ENCODE measurements at regions not wholly inside any gene's neighbourhood (a gene's known extent, or its start where the extent isn't known, plus 50 kb on each side); places are given as distances from the start of the nearest gene placed in this dataset.

GRCh38 chr1:34322969-34323368 is 146.3 kb downstream of the C1orf94 start:
- H3K27ac ChIP-seq: no peak overlapping the region
- TF ChIP-seq ZFX (IDR thresholded peaks at IDR 0.05; ENCODE audit: borderline replicate concordance): no peak
- no peak for TF ChIP-seq CTCF (IDR thresholded peaks at IDR 0.05)

DNA sequence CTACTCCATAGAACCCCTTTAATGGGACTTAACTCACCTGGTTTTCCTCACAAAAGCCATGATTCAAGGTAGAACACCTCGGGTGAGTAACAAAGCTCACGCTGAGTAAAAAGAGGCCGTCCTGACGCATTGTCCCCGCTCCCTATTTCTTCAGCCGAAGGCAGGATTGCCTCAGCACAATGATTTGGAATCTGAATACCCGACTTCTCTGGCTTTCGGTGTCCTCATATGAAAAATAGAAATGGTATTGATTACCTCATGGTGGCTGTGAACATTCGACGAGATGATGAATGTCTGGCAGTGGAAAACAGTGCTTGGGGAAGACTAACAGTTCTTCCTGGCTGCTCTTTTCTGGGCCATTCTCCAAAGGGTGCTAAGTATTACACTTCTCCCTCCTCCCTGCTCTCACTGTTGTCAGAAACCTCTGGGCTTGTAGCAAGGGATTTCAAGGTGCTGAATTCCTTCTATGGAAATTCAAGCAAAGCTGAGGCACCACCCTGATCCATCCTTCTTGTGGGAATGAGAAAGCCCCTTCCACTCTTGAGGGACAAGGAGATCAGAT is 148.3 kb downstream of the C1orf94 start:
- no peak for TF ChIP-seq ZFX (IDR thresholded peaks at IDR 0.05; ENCODE audit: borderline replicate concordance)
- TF ChIP-seq CTCF (IDR thresholded peaks at IDR 0.05): no peak
- no peak overlapping the region for H3K27ac ChIP-seq

- no peak for TF ChIP-seq ZFX (IDR thresholded peaks at IDR 0.05; ENCODE audit: borderline replicate concordance)
- no peak overlapping the region for H3K27ac ChIP-seq
Measured at GRCh38 chr1:34328281-34328799, 151.6 kb downstream of the C1orf94 start.

GRCh38 chr1:34330061-34330460 is 153.4 kb downstream of the C1orf94 start:
- TF ChIP-seq ZFX (IDR thresholded peaks at IDR 0.05; ENCODE audit: borderline replicate concordance) (no peak), CTCF (IDR thresholded peaks at IDR 0.05) (no peak)
- H3K27ac ChIP-seq: no peak overlapping the region

DNA sequence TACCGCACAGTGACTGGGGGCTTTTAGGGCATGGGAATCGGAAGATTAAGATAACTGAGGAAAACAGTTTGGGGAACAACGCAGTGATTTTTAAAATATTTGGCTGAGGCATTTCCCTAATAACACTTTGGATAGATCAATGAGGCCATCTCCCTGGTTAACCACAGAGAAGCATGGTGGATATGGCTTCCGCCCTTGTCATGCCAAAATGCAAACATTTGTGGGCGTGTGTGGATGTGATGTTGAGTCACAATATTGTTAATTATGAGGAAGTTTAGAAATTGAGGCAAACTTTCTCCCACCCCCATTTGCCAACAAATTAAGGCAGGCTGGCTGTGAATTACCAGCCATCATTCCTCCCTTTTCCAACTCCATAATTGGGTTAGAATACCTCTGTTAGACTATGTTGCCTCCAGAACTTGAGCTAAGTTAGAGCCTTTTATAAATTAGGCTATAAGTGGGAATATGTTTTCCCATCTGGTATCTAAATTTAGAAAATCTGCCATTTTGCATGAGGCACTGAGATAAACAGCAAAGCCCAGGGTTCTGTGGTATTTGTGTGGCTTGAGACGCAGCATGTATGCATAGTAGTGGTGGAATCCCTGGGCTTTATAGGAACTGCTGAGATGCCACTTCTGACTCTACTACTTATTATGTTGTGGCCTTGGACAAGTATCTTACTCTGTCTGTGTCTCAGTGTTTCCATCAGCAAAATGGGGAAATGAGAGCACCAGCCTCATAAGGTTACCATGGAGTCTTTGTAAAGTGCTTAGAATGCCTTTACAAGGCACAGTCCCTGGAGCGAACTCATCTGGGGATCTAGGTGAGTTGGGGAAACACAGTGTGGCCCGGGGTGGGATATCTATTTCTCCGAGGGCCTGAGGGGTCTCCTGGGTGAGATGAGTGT is 154.6 kb downstream of the C1orf94 start:
- TF ChIP-seq ZFX (IDR thresholded peaks at IDR 0.05; ENCODE audit: borderline replicate concordance): no peak
- no peak for TF ChIP-seq CTCF (IDR thresholded peaks at IDR 0.05)
- H3K27ac ChIP-seq: no peak overlapping the region

- no peak for TF ChIP-seq CTCF (IDR thresholded peaks at IDR 0.05)
- no peak for TF ChIP-seq ZFX (IDR thresholded peaks at IDR 0.05; ENCODE audit: borderline replicate concordance)
- no peak overlapping the region for H3K27ac ChIP-seq
Measured at GRCh38 chr1:34332996-34333395, 156.3 kb downstream of the C1orf94 start.

DNA sequence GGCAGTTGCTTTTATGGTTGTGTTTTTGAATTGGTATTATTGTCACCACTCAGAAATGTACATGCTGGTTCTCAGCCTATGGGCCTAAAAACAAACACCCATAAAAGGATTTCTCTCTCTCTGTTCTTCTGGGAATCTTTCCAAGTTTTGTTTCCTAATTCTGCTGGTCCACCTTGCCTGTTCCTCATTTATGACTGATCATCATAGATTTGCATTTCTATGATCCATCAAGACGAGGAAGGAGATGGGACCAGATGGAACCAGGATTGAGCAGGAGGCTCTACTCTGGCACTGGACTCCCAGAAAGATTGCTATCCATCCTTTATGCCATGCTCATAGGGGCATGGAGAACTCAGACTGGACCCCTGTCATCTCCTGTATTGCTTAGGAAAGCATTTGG is 162.2 kb downstream of the C1orf94 start:
- TF ChIP-seq ZFX (IDR thresholded peaks at IDR 0.05; ENCODE audit: borderline replicate concordance) (no peak), CTCF (IDR thresholded peaks at IDR 0.05) (no peak)
- no peak overlapping the region for H3K27ac ChIP-seq
